MM.1S (cell line): ENCODE measurements at regions not wholly inside any gene's neighbourhood (a gene's known extent, or its start where the extent isn't known, plus 50 kb on each side); places are given as distances from the start of the nearest gene placed in this dataset.

Experiments used
- DNase-seq: peaks from one replicate; pipeline ENCODE4 v3.0.0-alpha.2; 2015
- H2AFZ ChIP-seq: fragments of 300-600 bp; sonication (generic); 2 replicates; pipeline ENCODE4 v1.6.0; 2016; ENCODE audit warnings: antibody characterized with exemption, low read length
- H3F3A ChIP-seq: fragments of 300-600 bp; sonication (generic); 2 replicates; pipeline ENCODE4 v1.6.1; 2016; ENCODE audit warnings: mild to moderate bottlenecking, antibody characterized with exemption, low read length, moderate library complexity, mixed read lengths; ENCODE audit not compliant: insufficient read depth
- H3K27ac ChIP-seq: fragments of 300-600 bp; sonication (generic); 2 replicates; pipeline ENCODE4 v1.5.1; 2016; ENCODE audit warnings: mild to moderate bottlenecking, low read length
- H3K27me3 ChIP-seq: fragments of 300-600 bp; sonication (generic); replicated peaks from 2 replicates; pipeline ENCODE4 v1.6.0; 2016; ENCODE audit warnings: low read length; ENCODE audit not compliant: insufficient read depth
- H3K36me3 ChIP-seq: fragments of 300-600 bp; sonication (generic); replicated peaks from 2 replicates; pipeline ENCODE4 v1.6.1; 2016; ENCODE audit warnings: mild to moderate bottlenecking, low read length, mixed read lengths; ENCODE audit not compliant: insufficient read depth
- H3K4me1 ChIP-seq: fragments of 300-600 bp; sonication (generic); 2 replicates; pipeline ENCODE4 v1.6.1; 2016; ENCODE audit warnings: low read length, mixed read lengths
- H3K4me2 ChIP-seq: fragments of 300-600 bp; sonication (generic); 2 replicates; pipeline ENCODE4 v1.6.0; 2016; ENCODE audit warnings: low read depth, low read length
- H3K4me3 ChIP-seq: fragments of 300-600 bp; sonication (generic); 2 replicates; pipeline ENCODE4 v1.5.1; 2016; ENCODE audit warnings: low read length, mixed read lengths
- H3K79me2 ChIP-seq: fragments of 300-600 bp; sonication (generic); 2 replicates; pipeline ENCODE4 v1.6.1; 2016; ENCODE audit warnings: mixed run types, low read length, mixed read lengths
- H3K9ac ChIP-seq: fragments of 300-600 bp; sonication (generic); 2 replicates; pipeline ENCODE4 v1.6.1; 2016; ENCODE audit warnings: low read length, mixed read lengths
- H3K9me2 ChIP-seq: fragments of 300-600 bp; sonication (generic); replicated peaks from 2 replicates; pipeline ENCODE4 v1.6.1; 2016; ENCODE audit warnings: mild to moderate bottlenecking, low read length, mixed read lengths; ENCODE audit not compliant: insufficient read depth
- H3K9me3 ChIP-seq: fragments of 300-600 bp; sonication (generic); replicated peaks from 2 replicates; pipeline ENCODE4 v1.6.1; 2016; ENCODE audit warnings: mild to moderate bottlenecking, low read length, mixed read lengths; ENCODE audit not compliant: insufficient read depth
- H4K20me1 ChIP-seq: fragments of 300-600 bp; sonication (generic); 2 replicates; pipeline ENCODE4 v1.6.1; 2016; ENCODE audit warnings: mild to moderate bottlenecking, low read length, moderate library complexity, mixed read lengths; ENCODE audit not compliant: insufficient read depth
- EZH2 ChIP-seq: fragments of 300-600 bp; sonication (generic); optimal IDR thresholded peaks from 2 replicates; pipeline ENCODE3; 2017; ENCODE audit warnings: low read depth, mild to moderate bottlenecking, antibody characterized with exemption, low read length, mixed read lengths
- EZH2phosphoT487 ChIP-seq: fragments of 300-600 bp; sonication (generic); IDR thresholded peaks from 2 replicates; pipeline ENCODE4 v1.6.1; 2018; ENCODE audit warnings: antibody characterized with exemption, low read length
- TF ChIP-seq, protein P1 (sequence below): fragments of 300-600 bp; sonication (generic); IDR thresholded peaks from 2 replicates; pipeline ENCODE4 v1.5.1; 2016; ENCODE audit warnings: antibody characterized with exemption, low read length, mixed read lengths

DNA sequence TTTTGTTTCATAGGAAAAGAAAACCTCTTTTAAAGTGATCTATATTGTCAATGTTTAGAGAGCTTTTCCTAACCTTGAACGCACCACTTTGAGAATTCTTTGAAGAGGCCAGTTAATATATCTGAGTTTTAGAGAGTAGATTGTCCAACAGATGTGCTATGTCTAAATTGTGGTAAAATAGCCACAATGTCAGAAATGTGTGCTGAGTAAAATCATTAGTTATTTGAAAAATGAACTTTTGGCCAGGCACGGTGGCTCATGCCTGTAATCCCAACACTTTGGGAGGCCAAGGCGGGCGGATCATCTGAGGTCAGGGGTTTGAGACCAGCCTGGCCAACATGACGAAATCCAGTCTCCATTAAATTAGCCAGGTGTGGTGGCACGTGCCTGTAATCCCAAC, 61.6 kb upstream of the KIAA1217 start:
- no peak overlapping the region for H3K9ac ChIP-seq
- no peaks in the 10 kb centered on the region for H3K36me3 ChIP-seq
- no peak overlapping the region for H2AFZ ChIP-seq
- no peaks in the 10 kb centered on the region for H4K20me1 ChIP-seq
- no peaks in the 10 kb centered on the region for H3K4me1 ChIP-seq
- H3F3A ChIP-seq = no peaks in the 10 kb centered on the region
- H3K4me3 ChIP-seq = no peak overlapping the region
- H3K4me2 ChIP-seq = no peak overlapping the region
- H3K79me2 ChIP-seq = no peaks in the 10 kb centered on the region
- no peaks in the 10 kb centered on the region for H3K27me3 ChIP-seq
- no peak overlapping the region for H3K27ac ChIP-seq
- TF ChIP-seq EZH2phosphoT487 (no peak), EZH2 (no peak)
- TF ChIP-seq, protein P1, sequence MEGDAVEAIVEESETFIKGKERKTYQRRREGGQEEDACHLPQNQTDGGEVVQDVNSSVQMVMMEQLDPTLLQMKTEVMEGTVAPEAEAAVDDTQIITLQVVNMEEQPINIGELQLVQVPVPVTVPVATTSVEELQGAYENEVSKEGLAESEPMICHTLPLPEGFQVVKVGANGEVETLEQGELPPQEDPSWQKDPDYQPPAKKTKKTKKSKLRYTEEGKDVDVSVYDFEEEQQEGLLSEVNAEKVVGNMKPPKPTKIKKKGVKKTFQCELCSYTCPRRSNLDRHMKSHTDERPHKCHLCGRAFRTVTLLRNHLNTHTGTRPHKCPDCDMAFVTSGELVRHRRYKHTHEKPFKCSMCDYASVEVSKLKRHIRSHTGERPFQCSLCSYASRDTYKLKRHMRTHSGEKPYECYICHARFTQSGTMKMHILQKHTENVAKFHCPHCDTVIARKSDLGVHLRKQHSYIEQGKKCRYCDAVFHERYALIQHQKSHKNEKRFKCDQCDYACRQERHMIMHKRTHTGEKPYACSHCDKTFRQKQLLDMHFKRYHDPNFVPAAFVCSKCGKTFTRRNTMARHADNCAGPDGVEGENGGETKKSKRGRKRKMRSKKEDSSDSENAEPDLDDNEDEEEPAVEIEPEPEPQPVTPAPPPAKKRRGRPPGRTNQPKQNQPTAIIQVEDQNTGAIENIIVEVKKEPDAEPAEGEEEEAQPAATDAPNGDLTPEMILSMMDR = no peak
- no peaks in the 10 kb centered on the region for H3K9me3 ChIP-seq
- no peak for DNase-seq
- H3K9me2 ChIP-seq = no peaks in the 10 kb centered on the region

DNA sequence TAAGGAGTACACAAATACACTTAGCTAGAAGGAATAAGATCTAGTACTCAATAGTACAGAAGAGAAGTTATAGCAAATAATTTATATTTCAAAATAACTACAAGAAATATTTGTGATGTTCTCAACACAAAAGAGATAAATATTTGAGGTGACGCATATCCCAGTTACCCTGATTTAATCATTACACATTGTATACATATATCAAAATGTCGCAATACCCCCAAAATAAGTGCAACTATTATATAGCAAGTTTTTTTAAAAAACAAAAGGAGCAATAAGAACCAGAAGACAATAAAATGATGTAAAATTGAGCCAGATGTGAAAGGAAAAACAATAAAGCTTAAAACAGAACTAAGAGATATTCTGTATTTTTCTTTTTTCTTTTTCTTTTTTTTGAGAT, 59.3 kb upstream of the KIAA1217 start:
- Histone ChIP-seq H4K20me1 (no peaks in the 10 kb centered on the region), H3K27me3 (no peaks in the 10 kb centered on the region), H3K27ac (no peak overlapping the region), H3K9me2 (no peaks in the 10 kb centered on the region), H3K4me3 (no peak overlapping the region), H2AFZ (no peak overlapping the region), H3K9me3 (no peaks in the 10 kb centered on the region), H3K4me2 (no peak overlapping the region), H3F3A (no peaks in the 10 kb centered on the region), H3K79me2 (no peaks in the 10 kb centered on the region), H3K9ac (no peak overlapping the region), H3K36me3 (no peaks in the 10 kb centered on the region), H3K4me1 (no peaks in the 10 kb centered on the region)
- no peak for TF ChIP-seq EZH2
- TF ChIP-seq, protein P1 = no peak
- no peak for TF ChIP-seq EZH2phosphoT487
- DNase-seq = no peak

DNA sequence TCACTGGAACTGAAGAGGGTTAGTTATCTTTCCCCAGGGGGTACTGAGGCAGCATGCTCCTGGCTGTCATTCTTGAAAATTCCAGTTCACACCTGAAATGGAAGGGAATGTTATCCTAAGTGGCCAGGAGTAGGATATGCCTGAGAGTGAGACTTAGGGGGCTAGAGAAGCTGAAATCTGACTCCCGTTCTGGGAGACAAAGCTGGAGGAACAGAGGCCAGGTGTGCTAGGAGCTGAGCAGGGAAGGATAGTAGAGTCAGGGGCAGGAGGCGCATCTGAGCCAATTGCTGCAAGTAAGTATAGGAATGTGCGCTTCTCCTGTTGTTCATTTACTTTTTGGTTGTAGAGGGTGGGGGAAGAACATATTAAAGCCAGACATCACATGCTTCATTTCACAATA, 58.1 kb upstream of the KIAA1217 start:
- no peak overlapping the region for H2AFZ ChIP-seq
- no peak overlapping the region for H3K9ac ChIP-seq
- H3K27ac ChIP-seq = no peak overlapping the region
- H3F3A ChIP-seq = no peaks in the 10 kb centered on the region
- no peaks in the 10 kb centered on the region for H4K20me1 ChIP-seq
- no peak for DNase-seq
- no peaks in the 10 kb centered on the region for H3K79me2 ChIP-seq
- H3K4me1 ChIP-seq = no peaks in the 10 kb centered on the region
- H3K27me3 ChIP-seq = no peaks in the 10 kb centered on the region
- no peak overlapping the region for H3K4me2 ChIP-seq
- H3K4me3 ChIP-seq = no peak overlapping the region
- no peaks in the 10 kb centered on the region for H3K9me2 ChIP-seq
- TF ChIP-seq, protein P1 = no peak
- TF ChIP-seq EZH2 (no peak), EZH2phosphoT487 (no peak)
- H3K9me3 ChIP-seq = no peaks in the 10 kb centered on the region
- no peaks in the 10 kb centered on the region for H3K36me3 ChIP-seq
